ENCODE measurements at regions not wholly inside any gene's neighbourhood (a gene's known extent, or its start where the extent isn't known, plus 50 kb on each side); places are given as distances from the start of the nearest gene placed in this dataset.

- no peak overlapping the region for H3K4me3 ChIP-seq
- TF ChIP-seq CTCF (IDR thresholded peaks at IDR 0.05), result no peak
- H3K27ac ChIP-seq, result no peak overlapping the region
- no peak for DNase-seq (ENCODE audit: low spot score)
These were observed 149.7 kb downstream of the TM9SF2 start for GRCh38 chr13:99651016-99651415.

DNA sequence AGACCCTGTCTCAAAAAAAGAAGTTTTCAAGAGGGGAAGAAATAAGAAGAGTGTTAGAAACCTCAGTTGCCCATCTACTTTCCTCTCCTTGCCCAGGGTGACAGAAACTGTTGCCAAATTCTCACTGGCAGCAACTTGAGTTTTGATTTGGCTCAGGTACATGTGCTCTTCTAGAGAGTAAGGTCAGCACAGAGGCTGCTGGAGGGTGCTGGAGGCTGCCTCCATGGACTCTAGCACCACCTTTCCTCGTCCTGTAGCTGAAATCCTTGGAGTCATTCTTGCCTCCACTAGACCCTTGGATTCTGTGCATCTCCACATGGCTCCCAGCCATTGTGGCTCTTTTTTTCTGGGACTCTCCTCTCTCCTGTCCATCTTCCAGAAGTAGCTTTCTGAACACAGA lies 149.1 kb downstream of the TM9SF2 start:
- TF ChIP-seq CTCF (IDR thresholded peaks at IDR 0.05), result no peak
- no peak for DNase-seq (ENCODE audit: low spot score)
- no peak overlapping the region for H3K27ac ChIP-seq
- no peak overlapping the region for H3K4me3 ChIP-seq

DNA sequence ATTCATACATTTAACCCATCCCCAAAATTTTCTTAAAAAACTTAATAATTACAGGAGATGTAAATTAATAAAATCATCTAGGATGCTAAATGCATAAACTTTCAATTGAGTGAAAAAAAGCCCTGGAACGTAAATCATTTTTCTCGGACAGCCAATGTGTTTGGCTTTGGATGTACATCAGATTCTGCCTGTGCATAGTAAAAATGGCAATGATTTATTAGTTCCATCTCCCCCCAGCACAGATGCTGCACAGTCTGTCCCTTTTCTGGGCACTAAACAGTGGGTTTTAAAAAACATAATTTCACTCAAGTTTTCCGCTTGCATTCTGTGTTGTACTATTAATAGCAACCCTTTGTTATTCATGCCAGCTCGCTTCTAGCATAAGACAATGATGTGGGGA lies 147.7 kb downstream of the TM9SF2 start:
- TF ChIP-seq CTCF (IDR thresholded peaks at IDR 0.05), result no peak
- Histone ChIP-seq H3K4me3 (no peak overlapping the region), H3K27ac (no peak overlapping the region)
- no peak for DNase-seq (ENCODE audit: low spot score)

DNA sequence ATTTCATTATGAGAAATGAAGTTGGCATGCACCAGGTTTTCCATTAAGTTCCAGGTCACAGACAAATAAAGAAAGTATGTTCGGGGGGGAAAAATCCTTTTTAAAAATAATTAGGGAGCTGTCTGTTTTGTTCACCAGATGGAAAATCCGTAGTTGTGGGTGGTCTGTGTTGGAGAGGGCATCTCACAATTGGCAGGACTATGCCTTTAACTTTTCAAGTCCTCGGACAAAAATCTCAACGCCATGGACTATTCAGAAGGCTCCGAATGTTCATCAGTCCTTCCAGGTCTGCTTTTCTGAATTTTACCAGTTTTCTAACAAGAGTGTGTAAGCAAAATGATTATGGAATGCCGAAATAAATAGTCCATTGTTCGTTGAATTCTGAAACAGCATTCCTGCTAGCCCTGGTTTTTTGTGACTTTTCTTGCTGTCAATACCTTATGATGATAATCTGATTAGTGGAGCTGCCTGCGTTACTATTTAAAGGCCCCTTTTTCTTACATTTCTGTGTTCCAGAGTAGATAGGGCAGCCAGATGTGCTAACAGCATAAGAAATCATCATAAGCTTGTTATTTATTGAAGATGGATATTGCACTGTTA lies 146.9 kb downstream of the TM9SF2 start:
- no peak for DNase-seq (ENCODE audit: low spot score)
- no peak for TF ChIP-seq CTCF (IDR thresholded peaks at IDR 0.05)
- Histone ChIP-seq H3K27ac (no peak overlapping the region), H3K4me3 (no peak overlapping the region)

GRCh38 chr13:99647596-99647985 lies 146.3 kb downstream of the TM9SF2 start:
- DNase-seq (ENCODE audit: low spot score), result no peak
- no peak for TF ChIP-seq CTCF (IDR thresholded peaks at IDR 0.05)
- Histone ChIP-seq H3K27ac (no peak overlapping the region), H3K4me3 (no peak overlapping the region)

DNA sequence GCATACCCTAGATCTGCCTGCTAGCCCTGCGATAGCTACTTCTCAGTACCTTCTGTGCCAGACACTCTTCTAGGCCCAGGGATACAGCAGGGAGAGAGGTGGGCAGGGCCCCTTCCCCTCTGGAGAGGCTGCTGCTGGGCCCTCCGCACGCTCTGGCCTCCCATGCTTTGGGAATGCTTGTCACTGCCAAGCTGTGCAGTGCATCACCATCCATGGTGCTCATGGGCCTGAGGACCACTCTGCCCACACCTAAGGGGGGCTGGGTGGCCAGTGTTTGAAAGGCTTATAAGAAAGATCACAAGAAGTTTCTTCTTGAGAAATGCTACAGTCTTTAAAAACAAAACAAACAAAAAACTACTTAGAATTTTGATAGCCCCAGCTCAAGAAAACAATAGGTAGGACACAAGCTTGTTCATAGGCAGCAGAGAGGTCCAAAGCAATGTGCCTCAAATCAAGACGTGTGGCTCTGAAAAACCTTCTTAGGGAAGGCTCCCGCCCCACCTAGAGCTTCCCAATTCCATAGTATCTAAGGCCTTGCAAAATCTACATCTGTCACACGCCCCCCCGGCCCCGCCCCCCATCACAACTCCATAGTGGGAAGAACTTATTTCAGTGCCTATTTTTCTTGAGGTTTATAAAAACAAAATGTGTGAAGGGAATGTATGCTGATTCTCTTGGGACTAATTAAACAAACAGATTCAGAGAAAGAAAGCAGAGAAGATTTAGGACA lies 145.8 kb downstream of the TM9SF2 start:
- TF ChIP-seq CTCF (IDR thresholded peaks at IDR 0.05), result no peak
- Histone ChIP-seq H3K4me3 (no peak overlapping the region), H3K27ac (no peak overlapping the region)
- DNase-seq (ENCODE audit: low spot score), result no peak

GRCh38 chr13:99642841-99643240 lies 141.6 kb downstream of the TM9SF2 start:
- H3K4me3 ChIP-seq, result no peak overlapping the region
- H3K27ac ChIP-seq, result no peak overlapping the region
- DNase-seq (ENCODE audit: low spot score), result no peak
- TF ChIP-seq CTCF (IDR thresholded peaks at IDR 0.05), result no peak
